ENCODE measurements at regions not wholly inside any gene's neighbourhood (a gene's known extent, or its start where the extent isn't known, plus 50 kb on each side); places are given as distances from the start of the nearest gene placed in this dataset.

DNA sequence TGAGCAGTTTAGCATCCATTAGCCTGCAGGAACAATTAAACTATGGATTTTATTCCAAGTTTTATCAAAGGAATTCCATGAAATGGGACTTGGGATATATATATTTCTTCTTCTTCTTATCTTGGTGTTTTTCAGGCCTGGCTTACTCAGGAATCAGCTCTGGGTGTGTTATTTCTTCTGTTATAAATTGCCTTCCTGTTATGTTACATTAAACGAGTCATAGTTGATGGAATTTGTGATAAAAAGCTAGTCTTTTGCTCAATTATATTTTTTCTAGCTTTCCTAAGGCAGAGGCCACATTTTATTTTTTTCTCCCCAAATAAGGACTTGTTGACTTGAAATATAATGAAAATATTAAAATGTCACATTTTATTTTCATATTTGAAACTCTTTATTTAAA lies 141.3 kb downstream of the EPC1 start:
- H3K27me3 ChIP-seq (ENCODE audit: control insufficient read depth, insufficient read depth, low read length): no peaks in the 10 kb centered on the region; the same call in 1 of the 2 replicates
- no peak overlapping the region for H2AK5ac ChIP-seq (ENCODE audit: low read depth, low read length)
- no peaks in the 10 kb centered on the region; the same call in 1 of the 2 replicates for H3K9me3 ChIP-seq (ENCODE audit: control insufficient read depth, insufficient read depth, low read length)
- H3K9ac ChIP-seq (ENCODE audit: low read depth, low read length): no peak overlapping the region
- dilution Hi-C loops (cut with HindIII; ENCODE audit: low sequenced_read_pairs, unreplicated experiment): no loop called here
- no peaks in the 10 kb centered on the region for H3K9me1 ChIP-seq (ENCODE audit: insufficient read depth, low read length)
- H3K36me3 ChIP-seq (ENCODE audit: control insufficient read depth, insufficient read depth, low read length): no peaks in the 10 kb centered on the region
- in situ Hi-C loops (cut with MboI; ENCODE audit: low sequenced_read_pairs): loop anchor here (25.0 kb wide), 1 partner anchor 343 kb away; no protein-coding TSS in a partner anchor
- WGBS, 2 experiments (ENCODE audit: extremely low coverage in 2 of 2, insufficient read length in 1 of 2): no CpG with 5 or more reads among the region's 1 CpG
- CTCF ChIA-PET: interaction anchor here (0.5 kb wide), 1 partner anchor 59 kb away, joined by 3 read pairs; no protein-coding TSS in a partner anchor
- H4K20me1 ChIP-seq (ENCODE audit: insufficient read depth, low read length): no peaks in the 10 kb centered on the region
- no peak overlapping the region for H3K4me3 ChIP-seq (ENCODE audit: insufficient read depth, low read depth, low read length)
- H3K27ac ChIP-seq (ENCODE audit: insufficient read depth, low read length): no peak overlapping the region
- no peak overlapping the region for H3K4ac ChIP-seq (ENCODE audit: low read depth, low read length)
- no peak overlapping the region for H2AK9ac ChIP-seq (replicated peaks; ENCODE audit: low read depth, low read length, poor library complexity)
- no peak overlapping the region for H2BK15ac ChIP-seq (ENCODE audit: low read depth, low read length)
- H3K79me1 ChIP-seq (ENCODE audit: low read depth in 1 of 2, low read length in 2 of 2): no peaks in the 10 kb centered on the region
- ATAC-seq (ENCODE audit: low read depth) (peak; percentile 51), DNase-seq (peak; percentile 44)
- H3K23ac ChIP-seq (ENCODE audit: low read depth, low read length): no peak overlapping the region
- no peak overlapping the region for H4K91ac ChIP-seq (ENCODE audit: insufficient read depth, low read depth, low read length)
- H3K18ac ChIP-seq (ENCODE audit: low read depth, low read length): no peak overlapping the region
- POLR2A ChIA-PET (ENCODE audit: unreplicated experiment): no interaction called here
- H4K5ac ChIP-seq (ENCODE audit: low read depth, low read length): no peak overlapping the region
- no peak overlapping the region for H2BK5ac ChIP-seq (ENCODE audit: low read depth, low read length, poor library complexity, severe bottlenecking)
- intact Hi-C loops (cut with micrococcal nuclease): loop anchor here (5.0 to 10.0 kb wide), 2 partner anchors 151 to 368 kb away; partner anchors contain the start of gene KIF5B
- no peak overlapping the region for H2AFZ ChIP-seq (replicated peaks; ENCODE audit: low read length, poor library complexity)
- no peak overlapping the region for H2BK20ac ChIP-seq (ENCODE audit: low read depth, low read length)
- H3K14ac ChIP-seq (replicated peaks; ENCODE audit: low read depth, low read length): no peak overlapping the region
- no peak overlapping the region for H4K8ac ChIP-seq (ENCODE audit: low read depth in 2 of 2, low read length in 2 of 2)
- TF ChIP-seq, protein P1, sequence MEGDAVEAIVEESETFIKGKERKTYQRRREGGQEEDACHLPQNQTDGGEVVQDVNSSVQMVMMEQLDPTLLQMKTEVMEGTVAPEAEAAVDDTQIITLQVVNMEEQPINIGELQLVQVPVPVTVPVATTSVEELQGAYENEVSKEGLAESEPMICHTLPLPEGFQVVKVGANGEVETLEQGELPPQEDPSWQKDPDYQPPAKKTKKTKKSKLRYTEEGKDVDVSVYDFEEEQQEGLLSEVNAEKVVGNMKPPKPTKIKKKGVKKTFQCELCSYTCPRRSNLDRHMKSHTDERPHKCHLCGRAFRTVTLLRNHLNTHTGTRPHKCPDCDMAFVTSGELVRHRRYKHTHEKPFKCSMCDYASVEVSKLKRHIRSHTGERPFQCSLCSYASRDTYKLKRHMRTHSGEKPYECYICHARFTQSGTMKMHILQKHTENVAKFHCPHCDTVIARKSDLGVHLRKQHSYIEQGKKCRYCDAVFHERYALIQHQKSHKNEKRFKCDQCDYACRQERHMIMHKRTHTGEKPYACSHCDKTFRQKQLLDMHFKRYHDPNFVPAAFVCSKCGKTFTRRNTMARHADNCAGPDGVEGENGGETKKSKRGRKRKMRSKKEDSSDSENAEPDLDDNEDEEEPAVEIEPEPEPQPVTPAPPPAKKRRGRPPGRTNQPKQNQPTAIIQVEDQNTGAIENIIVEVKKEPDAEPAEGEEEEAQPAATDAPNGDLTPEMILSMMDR (conservative IDR thresholded peaks at IDR 0.05; ENCODE audit: low read depth, low read length): no peak
- H3K4me1 ChIP-seq (ENCODE audit: control insufficient read depth, insufficient read depth, low read length): peaks cover 1% of the 10 kb centered on the region; the same call in 1 of the 2 replicates
- no peak overlapping the region for H3K4me2 ChIP-seq (ENCODE audit: low read depth, low read length)
- no TSS peak for BruUV-seq (replicated peaks)
- H3K56ac ChIP-seq (ENCODE audit: extremely low read depth, insufficient read depth, low read length): no peak overlapping the region
- no peak overlapping the region for H2BK120ac ChIP-seq (ENCODE audit: low read depth, low read length)

Data from IMR-90 (cell line).